ENCODE measurements at regions not wholly inside any gene's neighbourhood (a gene's known extent, or its start where the extent isn't known, plus 50 kb on each side); places are given as distances from the start of the nearest gene placed in this dataset.

DNA sequence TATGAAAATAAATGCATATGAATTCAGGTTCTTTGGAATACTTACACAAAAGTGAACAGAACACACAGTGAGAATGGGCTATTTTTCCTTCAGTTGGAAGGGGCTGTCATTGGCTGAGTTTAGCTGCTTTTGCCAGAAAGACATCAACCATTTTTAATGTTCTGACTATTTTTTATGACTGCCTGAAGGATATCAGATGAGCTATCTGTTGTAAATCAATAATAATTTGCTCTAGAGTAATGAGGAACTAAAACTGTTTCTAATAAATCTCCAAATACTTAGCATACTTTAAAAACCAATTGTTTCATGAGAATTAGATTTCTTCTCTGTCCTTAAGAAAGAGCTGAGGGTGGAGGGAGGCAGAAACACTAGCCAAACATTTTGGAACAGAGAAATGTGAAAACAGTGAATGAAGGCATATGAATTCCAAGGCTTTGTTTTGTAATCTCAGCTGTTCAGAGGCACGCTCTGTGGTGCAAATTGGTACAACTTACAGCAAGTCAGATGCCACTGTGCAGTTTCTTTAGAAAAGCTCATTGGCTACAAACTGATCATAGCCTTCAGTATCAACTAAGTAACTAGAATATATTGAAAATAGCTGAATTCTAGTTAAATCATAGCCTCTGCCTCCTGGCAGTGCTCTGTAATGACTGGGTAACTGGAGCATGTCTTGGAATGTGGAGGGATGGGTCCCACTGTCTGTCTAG, 228.9 kb upstream of the JAG1 start:
- Histone ChIP-seq H3K9me3 (ENCODE audit: insufficient read depth in 2 of 2, low read depth in 1 of 2, low read length in 1 of 2) (no peaks in the 10 kb centered on the region), H3K18ac (ENCODE audit: extremely low read depth, low read length) (no peak overlapping the region), H2BK15ac (ENCODE audit: low read length) (no peak overlapping the region), H3K4me1 (replicated peaks in 1 of 4; ENCODE audit: control insufficient read depth in 3 of 4, insufficient read depth in 4 of 4, low read length in 3 of 4) (no peaks in the 10 kb centered on the region), H4K5ac (ENCODE audit: insufficient read length, low read depth, low read length) (no peak overlapping the region), H3K23ac (ENCODE audit: insufficient read length) (no peak overlapping the region), H3K27me3 (replicated peaks in 1 of 4; ENCODE audit: control insufficient read depth in 3 of 4, extremely low read depth in 1 of 4, insufficient read depth in 3 of 4, low read length in 3 of 4) (no peaks in the 10 kb centered on the region), H2AFZ (ENCODE audit: low read length) (0 out of 2 replicates have a peak overlapping the region, but pooled peaks have one; percentile 16), H3K4ac (replicated peaks; ENCODE audit: insufficient read length, low read depth, low read length) (no peak overlapping the region), H3K56ac (replicated peaks; ENCODE audit: insufficient read length, low read depth, low read length) (no peak overlapping the region), H4K20me1 (replicated peaks in 1 of 2; ENCODE audit: control insufficient read depth in 1 of 2, insufficient read depth in 2 of 2, low read length in 2 of 2) (no peaks in the 10 kb centered on the region), H3K14ac (ENCODE audit: insufficient read length) (no peak overlapping the region), H2AK5ac (ENCODE audit: low read depth, low read length) (no peak overlapping the region), H2BK12ac (ENCODE audit: low read depth, low read length) (no peak overlapping the region), H4K8ac (ENCODE audit: extremely low read depth, insufficient read depth, low read length) (no peak overlapping the region), H3K23me2 (ENCODE audit: low read depth, low read length) (no peaks in the 10 kb centered on the region), H3K27ac (ENCODE audit: low read depth, low read length) (no peak overlapping the region), H3K4me3 (ENCODE audit: extremely low read depth in 1 of 4, insufficient read depth in 2 of 4, low read depth in 3 of 4, low read length in 4 of 4) (no peak overlapping the region), H3K79me2 (ENCODE audit: control insufficient read depth in 1 of 2, insufficient read depth in 2 of 2, low read length in 2 of 2) (no peaks in the 10 kb centered on the region), H3K9ac (replicated peaks in 1 of 4; ENCODE audit: extremely low read depth in 1 of 4, low read depth in 3 of 4, low read length in 3 of 4) (no peak overlapping the region), H4K91ac (replicated peaks; ENCODE audit: insufficient read length, low read length) (no peak overlapping the region), H2BK5ac (ENCODE audit: low read depth, low read length) (no peak overlapping the region), H3K79me1 (ENCODE audit: low read depth, low read length) (no peaks in the 10 kb centered on the region), H2BK20ac (ENCODE audit: low read length) (no peak overlapping the region), H3K4me2 (ENCODE audit: insufficient read depth in 1 of 2, low read depth in 2 of 2, low read length in 2 of 2) (no peak overlapping the region), H2BK120ac (replicated peaks; ENCODE audit: low read depth, low read length) (no peak overlapping the region), H3K36me3 (ENCODE audit: control insufficient read depth in 2 of 4, insufficient read depth in 4 of 4, low read length in 3 of 4) (no peaks in the 10 kb centered on the region)
- CTCF ChIA-PET (ENCODE audit: partially characterized antibody), result interaction anchor here (0.6 to 1.6 kb wide), 5 partner anchors 8 to 676 kb away, joined by 3 to 4 read pairs (median 3); no protein-coding TSS in a partner anchor
- no peak for DNase-seq (ENCODE audit: low read depth in 1 of 2, low spot score in 2 of 2)
- FAIRE-seq, result no peak
- POLR2A ChIA-PET (ENCODE audit: partially characterized antibody), result no interaction called here
- 94% methylated on average over 1 of the region's 1 CpG; no CpG with 5 or more reads in 1 of the 2 experiments for WGBS, 2 experiments (ENCODE audit: extremely low coverage in 1 of 2, insufficient coverage in 1 of 2, insufficient read length in 1 of 2, insufficient replicate concordance in 2 of 2, low coverage in 1 of 2, low lambda C conversion rate in 2 of 2, missing lambda C conversion rate in 1 of 2)
- no peak for TF ChIP-seq SIX5 (IDR thresholded peaks at IDR 0.05; ENCODE audit: low read depth, low read length)
- no peak for TF ChIP-seq CBX5 (IDR thresholded peaks at IDR 0.05; ENCODE audit: low read depth, low read length)
- no peak for TF ChIP-seq TBP (IDR thresholded peaks at IDR 0.05; ENCODE audit: low read depth, low read length)
- no peak for TF ChIP-seq SAP30 (IDR thresholded peaks at IDR 0.05; ENCODE audit: insufficient read depth, insufficient replicate concordance, low read length)
- no peak for TF ChIP-seq POLR2A (IDR thresholded peaks at IDR 0.05; ENCODE audit: control extremely low read depth in 1 of 2, low read depth in 2 of 2, low read length in 2 of 2)
- no peak for TF ChIP-seq CHD2 (IDR thresholded peaks at IDR 0.05; ENCODE audit: low read length)
- TF ChIP-seq BCL11A (IDR thresholded peaks at IDR 0.05; ENCODE audit: low read depth in 2 of 2, low read length in 2 of 2), result no peak
- no peak for TF ChIP-seq PHF8 (conservative IDR thresholded peaks at IDR 0.05; ENCODE audit: low read depth, low read length)
- TF ChIP-seq CEBPB (IDR thresholded peaks at IDR 0.05; ENCODE audit: low read depth, low read length), result no peak
- no peak for TF ChIP-seq BACH1 (IDR thresholded peaks at IDR 0.05; ENCODE audit: low read length)
- TF ChIP-seq GABPA (IDR thresholded peaks at IDR 0.05; ENCODE audit: borderline replicate concordance, insufficient read depth, low read length), result no peak
- TF ChIP-seq SRF (IDR thresholded peaks at IDR 0.05; ENCODE audit: low read depth, low read length), result no peak
- TF ChIP-seq TAF7 (optimal IDR thresholded peaks at IDR 0.05; ENCODE audit: borderline replicate concordance, low read depth, low read length), result no peak

All from H1 (cell line).